HCT116 (cell line): ENCODE measurements at regions not wholly inside any gene's neighbourhood (a gene's known extent, or its start where the extent isn't known, plus 50 kb on each side); places are given as distances from the start of the nearest gene placed in this dataset.

Experiments used
- CEBPB ChIP-seq: IDR thresholded peaks from 2 replicates; pipeline ENCODE4 v1.6.1; 2012; ENCODE audit warnings: low read depth
- EZH2phosphoT487 ChIP-seq: fragments of 200-600 bp; IDR thresholded peaks from 2 replicates; pipeline ENCODE4 v1.6.1; 2018; ENCODE audit warnings: antibody characterized with exemption, borderline replicate concordance
- POLR2A ChIP-seq: IDR thresholded peaks from 2 replicates; pipeline ENCODE4 v1.7.0; 2011; ENCODE audit warnings: borderline replicate concordance; ENCODE audit not compliant: insufficient read depth, insufficient read length; ENCODE audit errors: extremely low read depth
- YY1 ChIP-seq: IDR thresholded peaks from 2 replicates; pipeline ENCODE4 v1.6.1; 2011; ENCODE audit warnings: low read length, low read depth, moderate library complexity, mild to moderate bottlenecking; ENCODE audit not compliant: insufficient replicate concordance; ENCODE audit errors: extremely low read depth
- ZFX ChIP-seq: fragments of 450-650 bp; IDR thresholded peaks from 2 replicates; pipeline ENCODE4 v1.6.1; 2017
- ZNF274 ChIP-seq: fragments of 200-500 bp; sonication (Bioruptor generic); IDR thresholded peaks from 2 replicates; pipeline ENCODE4 v1.6.1; 2014; ENCODE audit warnings: mild to moderate bottlenecking, low read depth, low read length, inconsistent platforms
- TF ChIP-seq, protein P1 (sequence below), 3 experiments: fragments of 200-600 bp in 1 of 3; sonication (generic) in 1 of 3; IDR thresholded peaks in 2 of 3; conservative IDR thresholded peaks in 1 of 3; 2 replicates each; pipeline ENCODE4 v1.5.1; 2012 to 2017; ENCODE audit warnings: low read depth in 2 of 3, low read length in 2 of 3, antibody characterized with exemption in 1 of 3, borderline replicate concordance in 1 of 3, control low read depth in 1 of 3, mild to moderate bottlenecking in 1 of 3, mixed read lengths in 1 of 3, mixed run types in 1 of 3, moderate library complexity in 1 of 3; ENCODE audit not compliant: insufficient read depth in 1 of 3
- TF ChIP-seq, protein P2 (sequence below): IDR thresholded peaks from 2 replicates; pipeline ENCODE4 v1.6.1; 2012; ENCODE audit warnings: low read depth
- TF ChIP-seq, protein P3 (sequence below): IDR thresholded peaks from 2 replicates; pipeline ENCODE4 v1.6.1; 2012

DNA sequence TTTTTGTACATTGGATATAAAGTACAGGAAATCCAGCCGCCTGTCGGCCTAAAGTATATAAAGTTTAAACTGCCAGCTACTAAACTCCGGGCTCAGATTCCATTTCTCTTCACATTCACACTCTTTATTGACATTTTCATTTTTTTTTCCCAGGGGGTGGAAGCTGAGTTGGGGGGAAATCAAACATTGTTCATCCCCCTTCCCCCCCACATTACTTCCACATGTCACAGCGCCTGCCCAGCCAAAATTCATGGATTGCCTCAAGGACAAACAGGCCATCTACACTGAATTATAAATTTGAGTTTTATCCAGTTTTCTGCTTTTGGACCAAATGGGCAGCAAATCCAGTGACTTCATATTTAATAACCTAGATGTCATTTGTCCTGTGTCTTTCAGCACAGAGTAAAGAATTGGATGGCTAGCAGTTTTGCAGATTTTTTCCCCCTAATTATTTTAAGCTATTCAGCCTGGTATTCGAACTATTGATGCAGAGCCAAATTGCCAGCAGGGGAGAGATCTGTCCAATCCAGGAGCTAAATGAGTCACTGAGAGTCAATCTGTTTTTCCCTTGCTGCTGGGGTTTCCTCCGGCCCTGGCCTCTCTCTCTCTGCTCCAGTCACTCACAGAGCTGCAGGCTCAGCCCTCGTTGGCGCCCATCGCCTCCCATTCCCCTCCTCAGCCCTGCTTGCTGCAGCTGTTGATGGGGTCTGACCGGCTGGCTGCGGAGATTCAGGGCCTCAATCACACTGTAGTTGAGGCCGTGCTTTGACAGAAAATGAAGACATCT is 98.0 kb downstream of the LMO4 start:
- TF ChIP-seq YY1, result no peak
- TF ChIP-seq, protein P1, sequence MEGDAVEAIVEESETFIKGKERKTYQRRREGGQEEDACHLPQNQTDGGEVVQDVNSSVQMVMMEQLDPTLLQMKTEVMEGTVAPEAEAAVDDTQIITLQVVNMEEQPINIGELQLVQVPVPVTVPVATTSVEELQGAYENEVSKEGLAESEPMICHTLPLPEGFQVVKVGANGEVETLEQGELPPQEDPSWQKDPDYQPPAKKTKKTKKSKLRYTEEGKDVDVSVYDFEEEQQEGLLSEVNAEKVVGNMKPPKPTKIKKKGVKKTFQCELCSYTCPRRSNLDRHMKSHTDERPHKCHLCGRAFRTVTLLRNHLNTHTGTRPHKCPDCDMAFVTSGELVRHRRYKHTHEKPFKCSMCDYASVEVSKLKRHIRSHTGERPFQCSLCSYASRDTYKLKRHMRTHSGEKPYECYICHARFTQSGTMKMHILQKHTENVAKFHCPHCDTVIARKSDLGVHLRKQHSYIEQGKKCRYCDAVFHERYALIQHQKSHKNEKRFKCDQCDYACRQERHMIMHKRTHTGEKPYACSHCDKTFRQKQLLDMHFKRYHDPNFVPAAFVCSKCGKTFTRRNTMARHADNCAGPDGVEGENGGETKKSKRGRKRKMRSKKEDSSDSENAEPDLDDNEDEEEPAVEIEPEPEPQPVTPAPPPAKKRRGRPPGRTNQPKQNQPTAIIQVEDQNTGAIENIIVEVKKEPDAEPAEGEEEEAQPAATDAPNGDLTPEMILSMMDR (IDR thresholded peaks at IDR 0.05 in 2 of 3, conservative IDR thresholded peaks at IDR 0.05 in 1 of 3; ENCODE audit: borderline replicate concordance in 1 of 3, insufficient read depth in 1 of 3, low read depth in 2 of 3, low read length in 2 of 3), result no peak
- TF ChIP-seq, protein P2, sequence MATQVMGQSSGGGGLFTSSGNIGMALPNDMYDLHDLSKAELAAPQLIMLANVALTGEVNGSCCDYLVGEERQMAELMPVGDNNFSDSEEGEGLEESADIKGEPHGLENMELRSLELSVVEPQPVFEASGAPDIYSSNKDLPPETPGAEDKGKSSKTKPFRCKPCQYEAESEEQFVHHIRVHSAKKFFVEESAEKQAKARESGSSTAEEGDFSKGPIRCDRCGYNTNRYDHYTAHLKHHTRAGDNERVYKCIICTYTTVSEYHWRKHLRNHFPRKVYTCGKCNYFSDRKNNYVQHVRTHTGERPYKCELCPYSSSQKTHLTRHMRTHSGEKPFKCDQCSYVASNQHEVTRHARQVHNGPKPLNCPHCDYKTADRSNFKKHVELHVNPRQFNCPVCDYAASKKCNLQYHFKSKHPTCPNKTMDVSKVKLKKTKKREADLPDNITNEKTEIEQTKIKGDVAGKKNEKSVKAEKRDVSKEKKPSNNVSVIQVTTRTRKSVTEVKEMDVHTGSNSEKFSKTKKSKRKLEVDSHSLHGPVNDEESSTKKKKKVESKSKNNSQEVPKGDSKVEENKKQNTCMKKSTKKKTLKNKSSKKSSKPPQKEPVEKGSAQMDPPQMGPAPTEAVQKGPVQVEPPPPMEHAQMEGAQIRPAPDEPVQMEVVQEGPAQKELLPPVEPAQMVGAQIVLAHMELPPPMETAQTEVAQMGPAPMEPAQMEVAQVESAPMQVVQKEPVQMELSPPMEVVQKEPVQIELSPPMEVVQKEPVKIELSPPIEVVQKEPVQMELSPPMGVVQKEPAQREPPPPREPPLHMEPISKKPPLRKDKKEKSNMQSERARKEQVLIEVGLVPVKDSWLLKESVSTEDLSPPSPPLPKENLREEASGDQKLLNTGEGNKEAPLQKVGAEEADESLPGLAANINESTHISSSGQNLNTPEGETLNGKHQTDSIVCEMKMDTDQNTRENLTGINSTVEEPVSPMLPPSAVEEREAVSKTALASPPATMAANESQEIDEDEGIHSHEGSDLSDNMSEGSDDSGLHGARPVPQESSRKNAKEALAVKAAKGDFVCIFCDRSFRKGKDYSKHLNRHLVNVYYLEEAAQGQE, result no peak
- TF ChIP-seq CEBPB, result no peak
- TF ChIP-seq ZNF274, result no peak
- no peak for TF ChIP-seq EZH2phosphoT487
- no peak for TF ChIP-seq POLR2A
- TF ChIP-seq, protein P3, sequence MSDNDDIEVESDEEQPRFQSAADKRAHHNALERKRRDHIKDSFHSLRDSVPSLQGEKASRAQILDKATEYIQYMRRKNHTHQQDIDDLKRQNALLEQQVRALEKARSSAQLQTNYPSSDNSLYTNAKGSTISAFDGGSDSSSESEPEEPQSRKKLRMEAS, result no peak
- TF ChIP-seq ZFX, result no peak
